HG03439 (cell line): ENCODE measurements at regions not wholly inside any gene's neighbourhood (a gene's known extent, or its start where the extent isn't known, plus 50 kb on each side); places are given as distances from the start of the nearest gene placed in this dataset.
"Not testable (repeated sequence)": the region's sequence is repeated elsewhere in the genome, so short reads cannot be mapped to it uniquely, and the experiment has no call there.

Experiments used
- ATAC-seq: cut with Tn5 transposase; IDR thresholded peaks from one replicate; pipeline ENCODE4 v1.9.1; 2021; ENCODE audit warnings: mild to moderate bottlenecking, moderate library complexity; ENCODE audit not compliant: unreplicated experiment

- no peak for ATAC-seq
Observed at GRCh38 chr3:157859541-157859940, 246.7 kb downstream of the SHOX2 start.

- ATAC-seq = no peak
Observed at GRCh38 chr3:157858821-157859220, 247.4 kb downstream of the SHOX2 start.

GRCh38 chr3:157857440-157857839 lies 248.8 kb downstream of the SHOX2 start:
- no peak for ATAC-seq

GRCh38 chr3:157856078-157856939 lies 249.9 kb downstream of the SHOX2 start:
- ATAC-seq = no peak

GRCh38 chr3:157845839-157846238 lies 260.4 kb downstream of the SHOX2 start:
- ATAC-seq = not testable (repeated sequence)

GRCh38 chr3:157844800-157845565 lies 261.2 kb downstream of the SHOX2 start:
- no peak for ATAC-seq

- ATAC-seq = no peak
Observed at GRCh38 chr3:157844216-157844615, 262.0 kb downstream of the SHOX2 start.

GRCh38 chr3:157841029-157841428 lies 265.2 kb downstream of the SHOX2 start:
- ATAC-seq = no peak

- no peak for ATAC-seq
Observed at GRCh38 chr3:157840564-157840963, 265.7 kb downstream of the SHOX2 start.

GRCh38 chr3:157838457-157838856 lies 267.8 kb downstream of the SHOX2 start:
- no peak for ATAC-seq

- no peak for ATAC-seq
Observed at GRCh38 chr3:157837336-157837735, 268.9 kb downstream of the SHOX2 start.

GRCh38 chr3:157836022-157836421 lies 270.2 kb downstream of the SHOX2 start:
- ATAC-seq = no peak

GRCh38 chr3:157832588-157832987 lies 273.6 kb downstream of the SHOX2 start:
- no peak for ATAC-seq

GRCh38 chr3:157830556-157831236 lies 275.5 kb downstream of the SHOX2 start:
- no peak for ATAC-seq

GRCh38 chr3:157829786-157830185 lies 276.4 kb downstream of the SHOX2 start:
- ATAC-seq = no peak

- ATAC-seq = no peak
Observed at GRCh38 chr3:157824281-157824680, 281.9 kb downstream of the SHOX2 start.

- no peak for ATAC-seq
Observed at GRCh38 chr3:157823050-157823449, 283.2 kb downstream of the SHOX2 start.

GRCh38 chr3:157820157-157820517 lies 286.1 kb downstream of the SHOX2 start:
- ATAC-seq = no peak

- no peak for ATAC-seq
Observed at GRCh38 chr3:157819270-157820156, 286.7 kb downstream of the SHOX2 start.

- no peak for ATAC-seq
Observed at GRCh38 chr3:157816896-157817295, 289.3 kb downstream of the SHOX2 start.

- no peak for ATAC-seq
Observed at GRCh38 chr3:157816296-157816695, 289.9 kb downstream of the SHOX2 start.
